Keratinocyte (primary cell): ENCODE measurements at regions not wholly inside any gene's neighbourhood (a gene's known extent, or its start where the extent isn't known, plus 50 kb on each side); places are given as distances from the start of the nearest gene placed in this dataset.

Experiments used
- DNase-seq: peaks from one replicate; pipeline ENCODE4 v3.0.0-alpha.2; 2011; ENCODE audit warnings: low read depth, missing footprints, low spot score
- FAIRE-seq: peaks from 2 replicates; lab custom pipeline; 2011; peaks lifted over from hg19 to GRCh38; lab: Jason Lieb, UNC
- H2AFZ ChIP-seq: 2 replicates; pipeline ENCODE4 v1.6.0; 2012; ENCODE audit warnings: low read length, control low read depth, inconsistent platforms; ENCODE audit not compliant: control insufficient read depth
- H3K27ac ChIP-seq: 2 replicates; pipeline ENCODE4 v1.5.1; 2011; ENCODE audit warnings: low read length; ENCODE audit not compliant: control insufficient read depth, insufficient read depth
- H3K27me3 ChIP-seq: 3 replicates; pipeline ENCODE4 v1.6.0; 2011; ENCODE audit warnings: low read length; ENCODE audit not compliant: control insufficient read depth, insufficient read depth; ENCODE audit errors: extremely low read depth
- H3K36me3 ChIP-seq, 2 experiments: 2 replicates in 1 of 2; 3 replicates in 1 of 2; pipeline ENCODE4 v1.5.1; 2011; ENCODE audit warnings: low read length in 2 of 2, mild to moderate bottlenecking in 1 of 2; ENCODE audit not compliant: control insufficient read depth in 2 of 2, insufficient read depth in 2 of 2; ENCODE audit errors: extremely low read depth in 1 of 2
- H3K4me1 ChIP-seq: 3 replicates; pipeline ENCODE4 v1.5.1; 2011; ENCODE audit warnings: low read length; ENCODE audit not compliant: control insufficient read depth, insufficient read depth; ENCODE audit errors: extremely low read depth
- H3K4me2 ChIP-seq: 3 replicates; pipeline ENCODE4 v1.6.0; 2011; ENCODE audit warnings: low read depth, low read length; ENCODE audit not compliant: control insufficient read depth, insufficient read depth; ENCODE audit errors: extremely low read depth
- H3K4me3 ChIP-seq, 3 experiments: fragments of 200-600 bp in 1 of 3; sonication (generic) in 1 of 3; 2 replicates in 2 of 3; 3 replicates in 1 of 3; pipeline ENCODE4 v1.5.1; 2011 to 2016; ENCODE audit warnings: low read length in 3 of 3, mild to moderate bottlenecking in 3 of 3, control low read depth in 2 of 3, inconsistent platforms in 1 of 3, low read depth in 1 of 3, mixed read lengths in 1 of 3, mixed run types in 1 of 3, moderate library complexity in 1 of 3; ENCODE audit not compliant: control insufficient read depth in 2 of 3, insufficient read depth in 2 of 3; ENCODE audit errors: extremely low read depth in 1 of 3
- H3K79me2 ChIP-seq: 2 replicates; pipeline ENCODE4 v1.6.0; 2012; ENCODE audit warnings: low read length; ENCODE audit not compliant: control insufficient read depth, insufficient read depth
- H3K9ac ChIP-seq: 3 replicates; pipeline ENCODE4 v1.6.0; 2011; ENCODE audit warnings: low read length; ENCODE audit not compliant: control insufficient read depth, insufficient read depth; ENCODE audit errors: extremely low read depth
- H3K9me1 ChIP-seq: 3 replicates; pipeline ENCODE4 v1.6.0; 2011; ENCODE audit warnings: low read length; ENCODE audit not compliant: control insufficient read depth, insufficient read depth; ENCODE audit errors: extremely low read depth
- H3K9me3 ChIP-seq: 2 replicates; pipeline ENCODE4 v1.5.1; 2012; ENCODE audit warnings: low read depth, low read length; ENCODE audit not compliant: control insufficient read depth
- H4K20me1 ChIP-seq: 3 replicates; pipeline ENCODE4 v1.6.0; 2011; ENCODE audit warnings: low read length; ENCODE audit not compliant: control insufficient read depth, insufficient read depth; ENCODE audit errors: extremely low read depth
- CTCF ChIP-seq, 3 experiments: IDR thresholded peaks in 1 of 3; conservative IDR thresholded peaks in 1 of 3; optimal IDR thresholded peaks in 1 of 3; 2 replicates in 2 of 3; 3 replicates in 1 of 3; pipeline versions ENCODE3 to v1.5.1; 2011; ENCODE audit warnings: low read length in 3 of 3, mild to moderate bottlenecking in 3 of 3, moderate library complexity in 2 of 3, control low read depth in 1 of 3, inconsistent platforms in 1 of 3; ENCODE audit not compliant: insufficient read depth in 2 of 3; ENCODE audit errors: extremely low read depth in 1 of 3
- EZH2 ChIP-seq: IDR thresholded peaks from one replicate; pipeline ENCODE4 v1.6.1; 2012; ENCODE audit warnings: inconsistent platforms, mild to moderate bottlenecking, low read length, moderate library complexity
- dilution Hi-C: fragments of 300-500 bp; cut with MboI; formaldehyde crosslinking; loops from one replicate; pipeline ENCODE4 v1.7.0; 2020; ENCODE audit warnings: low sequenced_read_pairs; ENCODE audit not compliant: extremely low pct_ligation_motif_present

GRCh38 chr20:17806739-17807441 is 107.1 kb downstream of the BANF2 start:
- dilution Hi-C loops, result no loop called here
- H3K9ac ChIP-seq, result no peak overlapping the region
- H3K27me3 ChIP-seq, result no peaks in the 10 kb centered on the region
- FAIRE-seq, result no peak
- H3K79me2 ChIP-seq, result no peaks in the 10 kb centered on the region
- no peak overlapping the region for H3K4me2 ChIP-seq
- TF ChIP-seq CTCF (optimal IDR thresholded peaks at IDR 0.05 in 1 of 3, IDR thresholded peaks at IDR 0.05 in 1 of 3, conservative IDR thresholded peaks at IDR 0.05 in 1 of 3; ENCODE audit: extremely low read depth in 1 of 3, insufficient read depth in 2 of 3, low read length in 3 of 3), result no peak
- TF ChIP-seq EZH2, result no peak
- no peak overlapping the region for H3K4me3 ChIP-seq
- no peaks in the 10 kb centered on the region for H4K20me1 ChIP-seq
- DNase-seq, result no peak
- no peaks in the 10 kb centered on the region for H3K4me1 ChIP-seq
- no peak overlapping the region for H3K27ac ChIP-seq
- H3K9me1 ChIP-seq, result no peaks in the 10 kb centered on the region
- H2AFZ ChIP-seq, result peak overlapping the region; percentile 49
- H3K36me3 ChIP-seq, result no peaks in the 10 kb centered on the region
- H3K9me3 ChIP-seq, result no peaks in the 10 kb centered on the region

DNA sequence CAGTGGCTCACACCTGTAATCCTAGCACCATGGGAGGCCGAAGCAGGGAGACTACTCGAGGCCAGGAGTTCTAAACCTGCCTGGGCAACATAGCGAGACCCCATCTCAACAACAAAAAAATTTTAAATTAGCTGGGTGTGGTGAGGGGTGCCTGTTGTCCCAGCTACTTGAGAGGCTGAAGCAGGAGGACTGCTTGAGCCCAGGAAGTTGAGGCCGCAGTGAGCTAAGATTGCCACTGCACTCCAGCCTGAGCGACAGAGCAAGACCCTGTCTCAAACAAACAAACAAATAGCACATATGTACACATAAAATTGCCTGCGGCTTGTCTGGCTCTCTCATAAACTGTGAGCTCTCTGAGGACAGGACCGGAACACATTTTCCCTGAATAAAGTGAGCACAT is 106.3 kb downstream of the BANF2 start:
- H3K27me3 ChIP-seq, result no peaks in the 10 kb centered on the region
- no peaks in the 10 kb centered on the region for H3K4me1 ChIP-seq
- FAIRE-seq, result no peak
- no peak overlapping the region for H3K9ac ChIP-seq
- no peaks in the 10 kb centered on the region for H3K79me2 ChIP-seq
- no peak overlapping the region for H3K4me2 ChIP-seq
- no peak overlapping the region for H3K27ac ChIP-seq
- TF ChIP-seq EZH2, result no peak
- TF ChIP-seq CTCF (optimal IDR thresholded peaks at IDR 0.05 in 1 of 3, IDR thresholded peaks at IDR 0.05 in 1 of 3, conservative IDR thresholded peaks at IDR 0.05 in 1 of 3; ENCODE audit: extremely low read depth in 1 of 3, insufficient read depth in 2 of 3, low read length in 3 of 3), result no peak
- H3K36me3 ChIP-seq, result no peaks in the 10 kb centered on the region
- no peak for DNase-seq
- H3K4me3 ChIP-seq, result no peak overlapping the region
- dilution Hi-C loops, result no loop called here
- H2AFZ ChIP-seq, result no peak overlapping the region
- H3K9me3 ChIP-seq, result no peaks in the 10 kb centered on the region
- H3K9me1 ChIP-seq, result no peaks in the 10 kb centered on the region
- no peaks in the 10 kb centered on the region for H4K20me1 ChIP-seq
